ENCODE measurements at regions not wholly inside any gene's neighbourhood (a gene's known extent, or its start where the extent isn't known, plus 50 kb on each side); places are given as distances from the start of the nearest gene placed in this dataset.

GRCh38 chr2:20108655-20109396, 57.4 kb upstream of the LAPTM4A start:
- TF ChIP-seq SUZ12 (IDR thresholded peaks at IDR 0.05; ENCODE audit: extremely low read depth, insufficient read depth, insufficient read length): no peak
- no peak for TF ChIP-seq YY1 (IDR thresholded peaks at IDR 0.05; ENCODE audit: insufficient read depth, insufficient read length)
